B cell (primary cell): ENCODE measurements at regions not wholly inside any gene's neighbourhood (a gene's known extent, or its start where the extent isn't known, plus 50 kb on each side); places are given as distances from the start of the nearest gene placed in this dataset.

ENCODE experiments used
- ATAC-seq: fragments of 200-7000 bp; cut with Tn5 transposase; one replicate; pipeline ENCODE4 v1.10.0; 2021; ENCODE audit warnings: low read depth, mild to moderate bottlenecking, moderate number of reproducible peaks, moderate library complexity
- CTCF ChIA-PET: fragments of 350-600 bp; sonication (Branson Sonifier 250); formaldehyde crosslinking; loops from one replicate; lab custom pipeline; 2021; ENCODE audit warnings: antibody characterized with exemption, inconsistent platforms; lab: Charles Lee
- POLR2A ChIA-PET: fragments of 350-600 bp; sonication (Branson Sonifier 250); formaldehyde crosslinking; loops from one replicate; lab custom pipeline; 2021; ENCODE audit warnings: antibody characterized with exemption; lab: Charles Lee
- DNase-seq: peaks from one replicate; pipeline ENCODE4 v3.0.0; 2013
- H2AFZ ChIP-seq: 2 replicates; pipeline ENCODE4 v1.6.1; 2012; ENCODE audit warnings: mild to moderate bottlenecking, low read depth, low read length; ENCODE audit not compliant: insufficient read depth, poor library complexity, severe bottlenecking
- H3K27ac ChIP-seq, 2 donors: 1 replicate in 1 of 2; 2 replicates in 1 of 2; pipeline ENCODE4 v1.5.1; 2012 to 2013; ENCODE audit warnings: low read length in 2 of 2, mild to moderate bottlenecking in 2 of 2, moderate library complexity in 1 of 2
- H3K27me3 ChIP-seq, 4 experiments: fragments of 200-600 bp in 1 of 4; sonication (generic) in 1 of 4; replicated peaks in 1 of 4; 1 replicate in 2 of 4; 2 replicates in 2 of 4; pipeline versions ENCODE4 v1.6.1 to v1.7.0; 2013 to 2016; ENCODE audit warnings: low read length in 3 of 4, mild to moderate bottlenecking in 2 of 4, mixed read lengths in 1 of 4, moderate library complexity in 1 of 4; ENCODE audit not compliant: insufficient read depth in 4 of 4, control insufficient read depth in 3 of 4; ENCODE audit errors: control extremely low read depth in 1 of 4
- H3K36me3 ChIP-seq, 2 experiments: replicated peaks in 1 of 2; 1 replicate in 1 of 2; 2 replicates in 1 of 2; pipeline versions ENCODE4 v1.6.1 to v1.7.1; 2013; ENCODE audit warnings: low read length in 1 of 2; ENCODE audit not compliant: insufficient read depth in 2 of 2, control insufficient read depth in 1 of 2; ENCODE audit errors: control extremely low read depth in 1 of 2, extremely low read depth in 1 of 2
- H3K4me1 ChIP-seq, 2 donors: fragments of 200-600 bp in 1 of 2; sonication (generic) in 1 of 2; 1 replicate in 1 of 2; 2 replicates in 1 of 2; pipeline versions ENCODE4 v1.5.1 to v1.6.1; 2013 to 2017; ENCODE audit warnings: low read length in 2 of 2; ENCODE audit not compliant: control insufficient read depth in 2 of 2, insufficient read depth in 2 of 2
- H3K4me2 ChIP-seq: replicated peaks from 2 replicates; pipeline ENCODE3; 2012; ENCODE audit warnings: mild to moderate bottlenecking, low read depth, low read length; ENCODE audit not compliant: poor library complexity, severe bottlenecking
- H3K4me3 ChIP-seq, 5 experiments: fragments of 200-600 bp in 1 of 5; sonication (generic) in 1 of 5; 1 replicate in 3 of 5; 2 replicates in 2 of 5; pipeline versions ENCODE4 v1.5.1 to v1.7.0; 2011 to 2016; ENCODE audit warnings: low read length in 4 of 5, mild to moderate bottlenecking in 4 of 5, low read depth in 2 of 5, control low read depth in 1 of 5, moderate library complexity in 1 of 5; ENCODE audit not compliant: insufficient read depth in 1 of 5; ENCODE audit errors: control extremely low read depth in 1 of 5, extremely low read depth in 1 of 5
- H3K79me2 ChIP-seq: fragments of 200-600 bp; sonication (generic); one replicate; pipeline ENCODE4 v1.6.0; 2016; ENCODE audit warnings: low read length; ENCODE audit not compliant: control insufficient read depth, insufficient read depth
- H3K9ac ChIP-seq: fragments of 200-600 bp; sonication (generic); 2 replicates; pipeline ENCODE4 v1.6.1; 2017; ENCODE audit warnings: mild to moderate bottlenecking, low read length, moderate library complexity
- H3K9me3 ChIP-seq, 3 donors: one replicate each; pipeline versions ENCODE4 v1.6.1 to v1.7.1; 2013; ENCODE audit warnings: low read length in 2 of 3; ENCODE audit not compliant: control insufficient read depth in 2 of 3, insufficient read depth in 1 of 3; ENCODE audit errors: control extremely low read depth in 1 of 3
- H4K20me1 ChIP-seq: 2 replicates; pipeline ENCODE4 v1.6.0; 2012; ENCODE audit warnings: mild to moderate bottlenecking, low read length; ENCODE audit not compliant: insufficient read depth, control insufficient read depth, poor library complexity, severe bottlenecking
- H3K27ac Mint-ChIP-seq: one replicate; pipeline ENCODE4 v1.8.0; 2021; ENCODE audit warnings: mixed read lengths
- H3K27me3 Mint-ChIP-seq: one replicate; pipeline ENCODE4 v1.8.0; 2021; ENCODE audit warnings: mixed read lengths
- H3K4me1 Mint-ChIP-seq: one replicate; pipeline ENCODE4 v1.8.0; 2021; ENCODE audit warnings: mixed read lengths
- H3K4me3 Mint-ChIP-seq: one replicate; pipeline ENCODE4 v1.8.0; 2021; ENCODE audit warnings: mixed read lengths
- H3K9me3 Mint-ChIP-seq: one replicate; pipeline ENCODE4 v1.8.0; 2022; ENCODE audit warnings: mixed read lengths; ENCODE audit not compliant: insufficient read depth
- EZH2 ChIP-seq: IDR thresholded peaks from 2 replicates; pipeline ENCODE4 v1.6.1; 2012; ENCODE audit warnings: borderline replicate concordance, low read depth, mild to moderate bottlenecking, moderate library complexity, low read length; ENCODE audit not compliant: insufficient read depth, poor library complexity, severe bottlenecking
- WGBS: methylation state at CpG from one replicate; pipeline ENCODE4 v1.1.5; 2013; ENCODE audit warnings: missing lambda C conversion rate; ENCODE audit not compliant: insufficient coverage; 5-methylcytosine and 5-hydroxymethylcytosine counted together
- intact Hi-C: fragments of 100-400 bp; cut with micrococcal nuclease; formaldehyde crosslinking; loops from one replicate; pipeline ENCODE4 v1.10.0; 2022
- TF ChIP-seq, protein P1 (sequence below): fragments of 200-600 bp; IDR thresholded peaks from one replicate; pipeline ENCODE4 v1.8.0; 2022; ENCODE audit warnings: antibody characterized with exemption, mild to moderate bottlenecking

DNA sequence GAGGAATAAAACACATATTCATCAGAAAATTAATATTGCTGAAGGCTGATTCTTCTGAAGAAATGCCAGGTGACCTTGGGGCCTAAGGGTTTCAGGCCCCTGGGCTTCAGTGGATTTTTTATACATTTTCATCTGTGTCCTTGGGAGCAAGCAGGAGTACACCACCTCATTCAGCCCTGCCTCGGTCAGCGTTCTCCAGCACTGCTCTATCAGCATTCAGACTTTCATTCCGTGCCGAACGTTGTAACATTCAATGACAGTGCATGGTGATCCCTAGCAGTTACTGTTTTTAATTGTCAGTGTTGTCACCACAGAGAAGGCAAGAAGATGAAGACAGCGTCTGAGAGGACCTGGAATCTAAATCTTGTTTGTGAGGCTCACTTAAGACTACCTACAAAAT lies 490.4 kb downstream of the DNAH5 start:
- H2AFZ ChIP-seq: no peak overlapping the region
- Mint-ChIP-seq H3K4me1 (no peaks in the 10 kb centered on the region), H3K4me3 (no peak overlapping the region), H3K9me3 (no peaks in the 10 kb centered on the region), H3K27ac (no peak overlapping the region), H3K27me3 (no peaks in the 10 kb centered on the region)
- H3K27me3 ChIP-seq: no peaks in the 10 kb centered on the region
- H3K4me2 ChIP-seq: no peak overlapping the region
- no peak overlapping the region for H3K9ac ChIP-seq
- no peak overlapping the region for H3K27ac ChIP-seq
- H4K20me1 ChIP-seq: no peaks in the 10 kb centered on the region
- CTCF ChIA-PET: no interaction called here
- no peak for ATAC-seq
- no peaks in the 10 kb centered on the region for H3K9me3 ChIP-seq
- no peak overlapping the region for H3K4me3 ChIP-seq
- no peaks in the 10 kb centered on the region for H3K79me2 ChIP-seq
- H3K36me3 ChIP-seq: no peaks in the 10 kb centered on the region
- no peak for DNase-seq
- WGBS: 96% methylated on average over 5 of the region's 6 CpGs
- TF ChIP-seq, protein P1, sequence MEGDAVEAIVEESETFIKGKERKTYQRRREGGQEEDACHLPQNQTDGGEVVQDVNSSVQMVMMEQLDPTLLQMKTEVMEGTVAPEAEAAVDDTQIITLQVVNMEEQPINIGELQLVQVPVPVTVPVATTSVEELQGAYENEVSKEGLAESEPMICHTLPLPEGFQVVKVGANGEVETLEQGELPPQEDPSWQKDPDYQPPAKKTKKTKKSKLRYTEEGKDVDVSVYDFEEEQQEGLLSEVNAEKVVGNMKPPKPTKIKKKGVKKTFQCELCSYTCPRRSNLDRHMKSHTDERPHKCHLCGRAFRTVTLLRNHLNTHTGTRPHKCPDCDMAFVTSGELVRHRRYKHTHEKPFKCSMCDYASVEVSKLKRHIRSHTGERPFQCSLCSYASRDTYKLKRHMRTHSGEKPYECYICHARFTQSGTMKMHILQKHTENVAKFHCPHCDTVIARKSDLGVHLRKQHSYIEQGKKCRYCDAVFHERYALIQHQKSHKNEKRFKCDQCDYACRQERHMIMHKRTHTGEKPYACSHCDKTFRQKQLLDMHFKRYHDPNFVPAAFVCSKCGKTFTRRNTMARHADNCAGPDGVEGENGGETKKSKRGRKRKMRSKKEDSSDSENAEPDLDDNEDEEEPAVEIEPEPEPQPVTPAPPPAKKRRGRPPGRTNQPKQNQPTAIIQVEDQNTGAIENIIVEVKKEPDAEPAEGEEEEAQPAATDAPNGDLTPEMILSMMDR: no peak
- no peak for TF ChIP-seq EZH2
- no peaks in the 10 kb centered on the region for H3K4me1 ChIP-seq
- POLR2A ChIA-PET: no interaction called here
- intact Hi-C loops: no loop called here

DNA sequence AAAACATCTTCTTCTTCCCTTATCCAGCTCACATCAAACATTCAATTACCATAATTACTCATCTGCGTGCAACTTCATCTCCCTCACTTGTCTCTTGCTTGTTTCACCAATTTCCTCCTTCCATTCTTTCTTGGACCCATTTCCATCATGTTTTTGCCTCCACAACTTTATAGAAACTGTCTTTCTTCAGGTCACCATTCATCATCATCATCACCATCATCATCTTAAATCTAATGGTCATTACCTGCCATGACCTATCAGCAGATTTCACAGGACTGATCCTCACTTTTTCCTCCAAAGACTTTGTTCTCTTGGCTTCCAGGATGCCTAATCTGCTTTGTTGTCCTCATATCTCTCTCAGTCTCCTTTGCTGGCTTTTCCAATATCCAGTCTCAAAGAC lies 495.6 kb downstream of the DNAH5 start:
- no peaks in the 10 kb centered on the region for H3K4me1 Mint-ChIP-seq
- H3K9ac ChIP-seq: no peak overlapping the region
- H3K4me2 ChIP-seq: no peak overlapping the region
- H3K36me3 ChIP-seq: no peaks in the 10 kb centered on the region
- ChIA-PET CTCF (no interaction called here), POLR2A (no interaction called here)
- H3K27me3 ChIP-seq: no peaks in the 10 kb centered on the region
- intact Hi-C loops: no loop called here
- no peaks in the 10 kb centered on the region for H4K20me1 ChIP-seq
- ATAC-seq (no peak), DNase-seq (no peak)
- TF ChIP-seq, protein P1: no peak
- no peak for TF ChIP-seq EZH2
- no peak overlapping the region for H3K4me3 Mint-ChIP-seq
- WGBS: 96% methylated on average over 1 of the region's 1 CpG
- no peak overlapping the region for H3K27ac ChIP-seq
- no peaks in the 10 kb centered on the region for H3K79me2 ChIP-seq
- H3K27me3 Mint-ChIP-seq: no peaks in the 10 kb centered on the region
- H3K9me3 Mint-ChIP-seq: no peaks in the 10 kb centered on the region
- no peak overlapping the region for H2AFZ ChIP-seq
- no peaks in the 10 kb centered on the region for H3K4me1 ChIP-seq
- H3K9me3 ChIP-seq: no peaks in the 10 kb centered on the region
- no peak overlapping the region for H3K27ac Mint-ChIP-seq
- no peak overlapping the region for H3K4me3 ChIP-seq
